SHP77 treated with DMSO at 0.1 percent for 48 hours (cell line): ENCODE measurements at regions not wholly inside any gene's neighbourhood (a gene's known extent, or its start where the extent isn't known, plus 50 kb on each side); places are given as distances from the start of the nearest gene placed in this dataset.
"Not testable (repeated sequence)": the region's sequence is repeated elsewhere in the genome, so short reads cannot be mapped to it uniquely, and the experiment has no call there.

Experiments
- DNase-seq: peaks from one replicate; lab custom pipeline; 2025; lab: John Stamatoyannopoulos, UW

DNA sequence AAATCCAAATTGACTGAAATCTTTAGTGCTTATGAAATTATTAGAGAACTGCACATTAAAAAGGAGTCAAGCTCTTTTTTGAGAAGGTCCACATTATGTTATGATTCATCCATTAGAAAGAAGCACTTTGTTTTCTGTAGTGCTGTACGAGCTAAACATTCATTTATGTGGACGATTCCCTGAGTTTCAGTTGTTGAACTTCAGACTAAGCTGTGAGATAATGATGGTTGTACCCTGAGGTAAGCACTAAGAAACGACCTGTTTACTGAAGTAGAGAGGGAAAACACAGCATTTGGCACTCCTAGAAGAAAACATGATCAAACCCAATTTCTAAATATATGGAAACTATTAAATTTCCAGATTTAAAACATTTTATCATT lies 67.3 kb upstream of the ATP2B1 start:
- no peak for DNase-seq

DNA sequence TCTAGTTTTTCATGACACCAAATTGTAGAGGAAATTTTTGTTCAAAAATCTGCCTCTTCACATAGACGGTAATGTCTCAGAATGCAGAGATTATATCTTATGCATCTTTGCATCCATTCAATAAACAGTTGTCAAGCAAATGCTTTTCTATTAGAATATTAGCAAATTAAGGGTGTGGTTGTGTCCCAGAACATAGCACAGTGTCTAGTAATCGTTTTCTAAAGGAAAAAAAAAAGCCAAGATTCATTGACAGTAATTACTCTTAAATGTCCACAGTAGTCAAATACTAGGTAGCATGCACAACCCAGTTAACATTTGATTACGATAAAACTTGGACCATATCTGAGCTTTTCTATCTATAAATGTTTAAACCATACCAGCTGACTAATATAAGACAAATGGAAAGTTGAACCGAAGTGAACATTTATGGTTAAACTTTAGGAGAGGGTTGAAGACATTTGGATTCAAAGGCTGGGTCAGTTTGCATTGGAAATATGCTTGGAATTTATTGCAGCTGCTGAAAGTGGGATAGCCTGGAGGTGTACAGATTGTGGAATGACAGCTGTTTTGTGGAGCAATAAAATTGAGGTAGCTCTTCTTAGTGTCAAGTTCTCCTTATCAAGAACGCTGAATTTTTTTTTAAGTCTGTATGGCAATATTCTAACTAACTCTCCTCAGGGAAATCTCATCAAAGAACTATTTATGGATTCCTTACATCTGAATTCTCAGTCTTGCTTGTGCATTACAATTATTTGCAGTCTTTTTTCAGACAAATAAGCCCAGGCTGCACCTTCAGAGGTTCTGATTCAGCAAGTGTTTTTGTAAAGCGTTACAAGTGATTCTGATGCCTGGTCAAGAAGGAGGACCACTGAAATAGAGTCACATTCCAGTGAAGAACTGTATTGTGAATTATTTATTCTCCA lies 66.7 kb upstream of the ATP2B1 start:
- no peak for DNase-seq

DNA sequence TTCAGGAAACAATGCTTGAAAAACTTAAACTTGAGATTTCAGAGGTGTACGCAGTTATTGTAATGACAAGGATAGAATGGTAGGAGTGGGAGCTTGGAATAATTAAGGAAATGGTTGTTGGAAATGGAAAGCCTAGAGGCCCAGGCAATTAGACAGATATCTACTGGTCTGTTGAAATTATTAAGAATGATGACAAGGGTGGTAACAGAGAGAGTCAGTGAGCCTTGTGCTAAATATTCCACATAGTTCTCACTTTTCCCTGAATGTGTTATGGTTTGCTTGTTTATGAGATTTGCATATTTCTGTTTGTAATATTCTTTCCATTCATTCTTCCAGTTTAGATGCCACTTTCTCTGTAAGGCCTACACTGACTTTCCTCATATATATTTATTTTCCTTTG lies 66.0 kb upstream of the ATP2B1 start:
- DNase-seq, result no peak

DNA sequence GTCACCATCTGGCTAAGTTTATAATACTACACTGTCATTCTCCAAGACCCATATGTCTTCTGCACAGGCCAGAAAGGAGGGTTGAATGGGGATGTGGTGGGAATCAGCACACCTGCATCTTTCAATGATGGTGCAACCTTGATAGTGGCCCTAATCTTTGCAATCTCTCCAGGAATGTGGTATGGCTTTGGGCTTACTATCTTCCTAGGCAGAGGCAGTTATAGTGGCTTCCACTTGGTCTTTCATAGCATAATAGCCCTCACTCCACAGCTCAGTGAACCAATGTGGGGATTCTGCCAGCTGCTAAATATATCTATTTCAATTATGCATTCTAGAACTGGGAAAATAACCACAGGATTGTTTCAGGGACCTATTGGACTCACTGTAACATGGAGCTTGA lies 61.8 kb upstream of the ATP2B1 start:
- DNase-seq, result no peak

DNA sequence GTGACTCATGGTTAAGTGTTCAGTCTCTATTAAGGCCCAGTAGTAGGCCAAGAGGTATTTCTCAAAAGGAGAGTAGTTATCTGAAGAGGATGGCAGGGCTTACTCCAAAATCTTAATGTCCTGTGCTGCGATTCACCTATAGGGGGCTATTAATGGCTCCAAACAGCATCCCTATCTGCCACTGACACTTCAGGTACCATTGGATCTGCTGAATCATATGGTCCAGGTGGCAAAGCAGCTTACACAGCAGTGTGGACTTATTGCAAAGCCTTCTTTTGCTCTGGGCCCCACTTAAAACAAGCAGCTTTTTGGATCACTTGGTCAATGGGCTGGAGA lies 60.8 kb upstream of the ATP2B1 start:
- DNase-seq, result no peak

DNA sequence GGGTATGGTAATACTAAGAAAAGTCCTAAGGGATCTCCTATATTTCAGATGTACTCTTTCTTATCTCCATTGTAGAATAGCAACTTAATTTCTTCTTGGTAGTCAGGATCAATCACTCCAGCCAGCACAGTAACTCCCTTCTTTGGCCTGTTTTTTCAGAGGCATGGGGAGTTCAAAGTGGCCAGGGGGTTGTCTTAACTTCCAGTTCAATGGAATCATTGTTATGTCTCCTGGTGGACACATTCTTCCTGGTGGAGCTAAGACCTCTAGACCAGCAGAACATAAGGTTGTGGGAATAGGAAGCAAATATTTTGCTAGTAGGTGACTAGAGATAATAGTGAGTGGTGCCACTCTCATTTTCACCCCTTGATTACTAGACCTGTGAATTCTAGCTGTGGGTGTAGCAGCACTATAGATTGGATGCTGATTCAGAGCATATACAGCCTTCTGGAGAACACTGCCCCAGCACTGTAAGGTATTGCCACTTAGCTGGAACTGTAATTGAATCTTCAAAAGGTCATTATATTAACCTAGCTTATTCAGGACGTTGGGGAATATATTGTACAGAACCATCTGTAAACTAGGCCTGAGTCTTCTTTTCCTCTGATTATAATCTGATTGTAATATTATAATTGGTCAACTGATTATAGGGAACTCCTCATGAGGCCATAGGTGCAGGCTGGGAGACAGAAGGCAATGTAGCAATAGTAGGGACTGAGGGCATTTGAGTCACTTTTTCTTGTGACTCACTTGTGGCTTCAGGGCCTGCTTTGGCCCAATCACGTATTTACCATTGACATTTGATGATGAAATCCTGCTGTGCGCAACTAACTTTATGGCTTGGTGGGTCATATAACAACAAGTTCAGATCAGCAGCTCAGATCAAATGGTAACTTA lies 60.2 kb upstream of the ATP2B1 start:
- DNase-seq, result no peak

DNA sequence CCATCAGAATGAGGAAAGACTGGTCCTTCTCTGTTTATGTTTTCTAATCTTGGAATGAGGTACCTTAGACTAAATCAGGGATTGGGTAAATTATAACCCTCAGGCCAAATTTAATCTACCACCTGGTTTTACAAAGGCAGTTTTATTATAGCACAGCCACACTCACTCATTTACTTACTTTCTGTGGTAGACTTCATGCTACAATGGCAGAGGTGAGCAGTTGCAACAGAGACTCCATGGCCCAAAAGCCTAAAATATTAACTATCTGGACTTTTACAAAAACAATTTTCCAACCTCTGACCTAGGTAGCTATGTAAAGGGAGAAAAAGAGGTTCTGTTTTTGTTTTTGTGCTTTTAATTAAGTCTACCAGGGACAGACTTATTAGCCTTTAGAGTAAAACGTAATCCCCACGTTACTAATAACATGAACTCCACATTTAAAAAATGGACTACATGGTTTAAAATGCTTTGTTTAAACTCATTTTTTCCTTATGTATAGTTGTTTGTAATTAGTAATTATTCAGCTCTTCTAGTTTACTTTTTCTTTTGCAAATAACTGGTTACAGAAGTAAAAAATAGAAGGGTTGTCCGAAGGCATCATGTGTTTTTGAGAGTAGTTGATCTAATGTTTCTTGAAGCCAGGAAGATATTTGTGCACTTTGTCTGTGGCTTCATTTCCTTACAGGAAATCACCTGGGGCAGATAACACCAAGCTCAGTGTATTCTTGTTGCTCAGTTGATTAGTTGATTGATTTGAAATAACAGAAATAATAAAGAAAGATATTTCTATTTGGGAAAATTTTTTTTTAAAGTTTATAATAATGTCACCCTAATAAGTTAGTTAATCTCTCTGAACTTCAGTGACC lies 57.6 kb upstream of the ATP2B1 start:
- DNase-seq, result no peak

DNA sequence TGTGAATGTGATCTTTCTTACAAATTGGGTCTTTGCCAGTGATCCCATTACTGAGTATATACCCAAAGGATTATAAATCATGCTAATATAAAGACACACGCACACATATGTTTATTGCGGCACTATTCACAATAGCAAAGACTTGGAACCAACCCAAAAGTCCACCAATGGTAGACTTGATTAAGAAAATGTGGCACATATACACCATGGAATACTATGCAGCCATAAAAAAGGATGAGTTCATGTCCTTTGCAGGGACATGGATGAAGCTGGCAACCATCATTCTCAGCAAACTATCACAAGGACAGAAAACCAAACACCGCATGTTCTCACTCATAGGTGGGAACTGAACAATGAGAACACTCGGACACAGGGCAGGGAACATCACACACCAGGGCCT lies 55.5 kb upstream of the ATP2B1 start:
- not testable (repeated sequence) for DNase-seq

DNA sequence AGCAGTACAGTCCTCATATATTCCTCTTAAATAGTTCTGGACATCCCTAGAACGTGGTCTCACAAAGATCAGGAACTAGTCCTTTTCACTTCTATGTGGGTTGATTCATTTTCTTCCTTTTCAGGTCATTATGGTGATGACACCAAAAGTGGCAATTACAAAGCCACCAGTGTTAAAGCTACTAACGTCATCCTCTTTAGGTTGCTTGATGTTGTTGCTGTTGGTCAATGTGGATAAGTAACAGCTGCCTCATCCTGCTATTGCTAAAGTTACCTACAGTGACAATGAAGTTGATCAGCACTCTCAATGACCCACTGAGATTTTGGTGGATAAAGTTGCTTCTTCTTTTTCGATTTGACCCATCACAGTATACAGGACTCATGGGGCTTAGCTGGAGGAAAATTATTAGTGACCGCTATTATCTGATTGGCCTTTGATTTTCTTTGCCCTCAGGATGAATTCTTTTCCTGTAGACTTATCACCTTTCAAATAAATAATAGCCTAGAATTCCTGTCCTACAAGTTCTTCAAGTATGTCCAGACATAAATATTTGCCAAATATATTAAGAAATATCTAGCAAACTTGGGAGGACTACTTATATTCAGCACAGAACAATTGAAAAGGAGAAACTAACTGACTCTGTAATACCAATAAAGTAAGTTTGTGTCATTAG lies 54.0 kb upstream of the ATP2B1 start:
- DNase-seq, result no peak

DNA sequence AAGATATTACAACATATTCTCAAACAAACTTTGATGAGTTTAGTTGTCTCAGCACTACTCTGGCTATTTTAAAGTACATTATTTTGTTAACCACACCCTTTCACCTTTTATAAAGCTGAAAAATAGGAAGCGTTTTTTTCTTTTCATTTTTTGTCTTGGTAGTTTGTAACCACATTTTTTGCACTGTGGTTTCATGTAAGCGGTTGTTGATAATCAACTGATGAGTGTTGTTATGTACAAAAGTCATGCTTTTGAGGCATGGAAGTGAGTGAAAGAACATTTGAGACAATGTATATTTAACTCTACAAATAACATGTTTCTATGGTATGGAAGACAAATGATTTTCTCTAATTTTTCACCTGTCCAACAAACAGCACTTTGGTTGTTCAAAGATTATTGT lies 52.1 kb upstream of the ATP2B1 start:
- no peak for DNase-seq
